Brain pericyte (primary cell): ENCODE measurements at regions not wholly inside any gene's neighbourhood (a gene's known extent, or its start where the extent isn't known, plus 50 kb on each side); places are given as distances from the start of the nearest gene placed in this dataset.

Source experiments
- DNase-seq: peaks from one replicate; pipeline ENCODE4 v3.0.0-alpha.2; 2012; ENCODE audit warnings: low read depth, low spot score

- DNase-seq: no peak
Observed at GRCh38 chr4:147312376-147313046, 168.4 kb upstream of the EDNRA start.

GRCh38 chr4:147313108-147313507, 167.8 kb upstream of the EDNRA start:
- no peak for DNase-seq

DNA sequence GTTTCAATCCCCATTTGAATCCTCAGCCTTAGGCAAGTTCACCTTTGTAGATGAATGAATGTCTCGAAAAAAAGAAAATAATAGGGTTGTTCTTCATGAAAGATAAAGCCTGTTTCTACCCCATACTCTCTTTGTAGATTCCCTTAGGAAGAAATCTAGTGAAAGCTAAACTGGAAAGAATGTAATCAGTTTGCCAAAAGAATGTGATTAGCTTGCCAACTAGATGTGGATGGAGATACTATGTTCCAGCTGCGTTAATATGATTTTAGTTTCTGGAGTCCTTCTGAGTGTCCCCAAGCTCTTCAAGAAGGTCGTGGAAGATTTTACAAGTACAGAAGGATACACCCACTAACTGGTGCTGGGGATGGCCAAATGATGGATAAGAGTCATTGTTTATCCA, 162.3 kb upstream of the EDNRA start:
- DNase-seq: no peak

- peak; percentile 61 for DNase-seq
Observed at GRCh38 chr4:147325571-147325981, 155.3 kb upstream of the EDNRA start.

DNA sequence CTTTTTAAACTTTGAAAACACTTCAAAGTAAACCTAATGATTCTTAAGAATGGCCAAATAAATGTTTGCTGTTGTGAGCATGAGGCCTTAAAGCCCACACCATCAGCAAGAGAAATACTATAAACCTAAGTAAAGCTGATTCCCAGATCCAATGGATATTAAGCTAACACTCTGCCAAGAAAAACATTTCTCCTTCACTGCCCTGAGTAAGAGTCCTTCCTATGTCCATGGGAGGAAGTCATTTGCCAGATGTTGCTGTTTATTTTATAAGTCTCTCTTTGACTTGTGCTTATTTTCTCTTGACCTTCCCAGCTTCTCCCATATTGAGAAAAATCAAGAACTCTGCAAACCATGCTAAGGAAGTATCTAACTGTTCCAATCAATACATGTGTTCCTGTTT, 154.3 kb upstream of the EDNRA start:
- peak; percentile 81 for DNase-seq

DNA sequence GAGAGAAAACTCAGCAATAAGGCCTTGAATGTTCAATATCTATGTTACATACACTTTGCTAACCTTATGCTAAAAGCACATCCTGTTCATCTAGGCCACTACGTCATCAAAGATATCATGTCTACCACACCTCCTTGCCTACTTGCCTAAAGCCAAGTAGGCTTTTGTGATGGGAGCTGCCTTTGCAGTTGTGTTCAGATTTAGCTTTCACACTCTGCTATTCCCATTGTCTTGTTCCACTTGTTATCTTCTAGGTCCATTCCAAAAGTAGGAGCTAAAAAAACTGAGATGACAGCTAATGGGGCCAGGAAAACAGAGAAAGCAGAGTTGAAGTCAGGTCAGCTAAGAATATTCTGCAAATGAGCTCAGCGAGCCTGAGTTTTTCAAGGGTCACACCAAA, 153.6 kb upstream of the EDNRA start:
- no peak for DNase-seq

DNA sequence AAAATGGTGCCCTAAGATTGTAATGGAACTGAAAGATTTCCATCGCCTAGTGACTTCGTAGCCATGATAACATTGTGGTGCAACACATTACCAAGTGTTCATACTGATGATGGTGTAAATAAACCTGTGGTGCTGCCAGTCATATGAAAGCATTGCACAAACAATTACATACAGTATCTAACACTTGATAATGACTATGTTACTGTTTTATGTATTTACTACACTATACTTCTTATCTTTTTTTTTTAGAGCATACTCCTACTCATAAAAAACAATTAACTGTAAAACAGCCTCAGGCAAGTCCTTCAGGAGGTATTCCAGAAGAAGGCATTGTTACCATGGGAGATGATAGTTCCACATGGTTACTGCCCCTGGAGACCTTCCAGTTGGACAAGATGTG, 152.7 kb upstream of the EDNRA start:
- DNase-seq: no peak

DNA sequence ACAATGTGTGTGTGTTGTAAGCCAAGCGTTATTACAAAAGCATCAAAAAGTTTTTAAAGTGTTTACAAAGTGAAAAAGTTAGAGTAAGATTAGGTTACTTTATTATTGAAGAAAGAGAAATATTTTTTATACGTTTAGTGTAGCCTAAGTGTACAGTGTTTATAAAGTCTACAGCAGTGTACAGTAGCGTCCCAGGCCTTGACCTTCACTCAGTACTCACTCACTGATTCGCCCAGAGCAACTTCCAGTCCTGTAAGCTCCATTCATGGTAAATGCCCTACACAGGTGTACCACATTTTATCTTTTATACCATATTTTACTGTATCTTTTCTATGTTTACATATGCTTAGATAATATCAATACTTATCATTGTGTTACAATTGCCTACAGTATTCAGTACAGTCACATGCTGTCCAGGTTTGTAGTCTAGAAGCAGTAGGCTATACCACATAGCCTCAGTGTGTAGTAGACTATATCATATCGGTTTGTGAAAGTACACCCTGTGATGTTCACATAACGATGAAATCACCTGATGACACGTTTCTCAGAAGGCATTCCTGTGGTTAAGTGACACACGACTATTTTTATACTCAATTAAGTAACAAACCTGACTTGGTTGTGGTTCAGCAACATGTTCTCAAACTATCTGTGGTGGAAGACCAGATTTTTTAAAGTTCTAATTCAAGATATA, 152.0 kb upstream of the EDNRA start:
- DNase-seq: no peak

- no peak for DNase-seq
Observed at GRCh38 chr4:147332091-147332490, 148.8 kb upstream of the EDNRA start.

- DNase-seq: no peak
Observed at GRCh38 chr4:147334478-147334877, 146.4 kb upstream of the EDNRA start.

DNA sequence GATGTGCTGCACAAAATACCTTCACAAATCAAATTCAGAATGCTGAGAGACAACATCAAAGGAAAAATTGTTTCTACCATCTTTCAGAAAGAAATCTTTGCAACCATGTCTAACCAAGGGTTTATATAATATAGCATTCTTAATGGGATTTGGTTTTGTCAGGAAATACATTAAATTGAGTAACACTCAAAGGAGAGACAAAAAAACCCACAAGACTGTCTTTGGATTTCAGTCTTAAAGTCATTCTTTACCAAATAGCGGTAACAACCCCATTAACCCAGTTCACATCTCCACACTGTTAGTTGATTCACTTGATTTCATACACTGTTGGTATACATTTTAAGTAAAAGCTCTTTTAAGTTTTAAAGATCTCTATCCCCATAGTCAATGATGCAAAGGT, 145.7 kb upstream of the EDNRA start:
- no peak for DNase-seq

DNA sequence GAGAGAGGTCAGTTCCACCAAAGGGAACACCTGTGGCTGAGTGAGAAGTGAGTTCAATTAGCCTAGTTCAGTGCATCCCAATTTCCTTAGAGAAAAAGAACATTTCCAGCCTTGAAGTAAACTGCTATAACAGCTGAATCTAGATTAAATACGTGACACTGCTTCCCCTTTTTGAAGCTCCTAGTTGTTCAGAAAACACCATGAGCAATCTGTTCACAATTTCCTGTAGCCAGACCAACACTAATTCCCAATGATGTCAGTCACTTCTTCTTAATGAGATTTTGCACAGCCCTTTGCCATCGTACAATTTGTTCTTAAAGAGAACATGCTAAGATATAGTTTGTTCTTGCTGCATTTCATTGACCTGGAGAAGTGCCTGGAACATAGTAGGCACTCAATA, 144.6 kb upstream of the EDNRA start:
- no peak for DNase-seq

GRCh38 chr4:147339100-147339499, 141.8 kb upstream of the EDNRA start:
- DNase-seq: no peak

- DNase-seq: no peak
Observed at GRCh38 chr4:147340111-147340510, 140.8 kb upstream of the EDNRA start.

- no peak for DNase-seq
Observed at GRCh38 chr4:147340591-147341120, 140.2 kb upstream of the EDNRA start.

- no peak for DNase-seq
Observed at GRCh38 chr4:147343692-147344091, 137.2 kb upstream of the EDNRA start.

DNA sequence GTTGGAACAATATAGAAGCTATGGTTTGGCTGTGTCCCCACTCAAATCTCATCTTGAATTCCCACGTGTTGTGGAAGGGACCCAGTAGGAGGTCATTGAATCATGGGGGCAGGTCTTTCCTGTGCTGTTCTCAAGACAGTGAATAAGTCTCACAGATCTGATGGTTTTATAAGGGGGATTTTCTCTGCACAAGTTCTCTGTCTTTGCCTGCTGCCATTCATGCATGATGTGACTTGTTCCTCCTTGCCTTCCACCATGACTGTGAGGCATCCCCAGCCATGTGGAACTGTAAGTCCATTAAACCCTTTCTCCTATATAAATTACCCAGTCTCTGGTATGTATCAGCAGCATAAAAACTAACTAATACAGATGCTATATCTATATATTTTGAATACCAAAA, 135.2 kb upstream of the EDNRA start:
- no peak for DNase-seq

- no peak for DNase-seq
Observed at GRCh38 chr4:147347217-147347616, 133.7 kb upstream of the EDNRA start.

DNA sequence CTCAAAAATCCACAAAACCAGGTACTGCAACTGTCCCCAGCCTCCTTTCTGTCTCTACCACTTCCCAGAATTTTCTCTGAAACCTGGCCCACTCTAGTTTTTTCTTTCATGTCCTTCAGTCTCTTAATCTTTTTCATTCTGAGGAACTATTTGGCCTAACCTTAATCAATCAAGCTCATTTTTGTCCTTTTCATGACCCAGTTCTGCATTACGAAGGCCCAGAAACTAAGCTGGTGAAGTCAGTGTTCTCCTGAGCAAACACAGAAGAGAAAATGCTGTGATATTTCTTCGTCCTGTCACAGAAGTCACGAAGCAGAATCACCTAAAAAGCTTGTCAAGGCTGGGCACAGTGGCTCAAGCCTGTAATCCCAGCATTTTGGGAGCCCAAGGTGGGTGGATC, 131.7 kb upstream of the EDNRA start:
- no peak for DNase-seq

GRCh38 chr4:147351083-147351787, 129.7 kb upstream of the EDNRA start:
- no peak for DNase-seq

- DNase-seq: no peak
Observed at GRCh38 chr4:147354237-147354636, 126.7 kb upstream of the EDNRA start.

- DNase-seq: no peak
Observed at GRCh38 chr4:147355032-147355656, 125.8 kb upstream of the EDNRA start.
